SKM-1 (cell line): ENCODE measurements at regions not wholly inside any gene's neighbourhood (a gene's known extent, or its start where the extent isn't known, plus 50 kb on each side); places are given as distances from the start of the nearest gene placed in this dataset.

Source experiments
- DNase-seq: peaks from one replicate; lab custom pipeline; 2025; ENCODE audit not compliant: unreplicated experiment; lab: John Stamatoyannopoulos, UW

- DNase-seq, result no peak
These were observed 499.9 kb upstream of the FZD8 start for GRCh38 chr10:36141856-36142560.

- DNase-seq, result no peak
These were observed 487.0 kb upstream of the FZD8 start for GRCh38 chr10:36129051-36129450.

- DNase-seq, result no peak
These were observed 484.0 kb upstream of the FZD8 start for GRCh38 chr10:36126076-36126475.

- DNase-seq, result no peak
These were observed 477.4 kb upstream of the FZD8 start for GRCh38 chr10:36119455-36119854.

GRCh38 chr10:36118314-36118713 lies 476.2 kb upstream of the FZD8 start:
- no peak for DNase-seq

- DNase-seq, result no peak
These were observed 475.8 kb upstream of the FZD8 start for GRCh38 chr10:36117890-36118289.

GRCh38 chr10:36117231-36117630 lies 475.1 kb upstream of the FZD8 start:
- DNase-seq, result no peak

- DNase-seq, result no peak
These were observed 474.6 kb upstream of the FZD8 start for GRCh38 chr10:36116731-36117130.

GRCh38 chr10:36116040-36116439 lies 473.9 kb upstream of the FZD8 start:
- DNase-seq, result no peak

GRCh38 chr10:36115364-36115763 lies 473.3 kb upstream of the FZD8 start:
- DNase-seq, result no peak

GRCh38 chr10:36114913-36115312 lies 472.8 kb upstream of the FZD8 start:
- DNase-seq, result no peak

GRCh38 chr10:36114141-36114540 lies 472.0 kb upstream of the FZD8 start:
- no peak for DNase-seq

GRCh38 chr10:36111676-36112075 lies 469.6 kb upstream of the FZD8 start:
- no peak for DNase-seq

- DNase-seq, result no peak
These were observed 468.0 kb upstream of the FZD8 start for GRCh38 chr10:36110097-36110496.

- DNase-seq, result no peak
These were observed 467.4 kb upstream of the FZD8 start for GRCh38 chr10:36109399-36110023.

GRCh38 chr10:36097696-36098095 lies 455.6 kb upstream of the FZD8 start:
- DNase-seq, result no peak

GRCh38 chr10:36096576-36096975 lies 454.5 kb upstream of the FZD8 start:
- DNase-seq, result no peak

- no peak for DNase-seq
These were observed 452.0 kb upstream of the FZD8 start for GRCh38 chr10:36094096-36094495.

- no peak for DNase-seq
These were observed 450.0 kb upstream of the FZD8 start for GRCh38 chr10:36092116-36092515.

GRCh38 chr10:36091007-36091406 lies 448.9 kb upstream of the FZD8 start:
- no peak for DNase-seq

GRCh38 chr10:36089790-36090440 lies 447.8 kb upstream of the FZD8 start:
- no peak for DNase-seq
